ENCODE measurements at regions not wholly inside any gene's neighbourhood (a gene's known extent, or its start where the extent isn't known, plus 50 kb on each side); places are given as distances from the start of the nearest gene placed in this dataset.

DNA sequence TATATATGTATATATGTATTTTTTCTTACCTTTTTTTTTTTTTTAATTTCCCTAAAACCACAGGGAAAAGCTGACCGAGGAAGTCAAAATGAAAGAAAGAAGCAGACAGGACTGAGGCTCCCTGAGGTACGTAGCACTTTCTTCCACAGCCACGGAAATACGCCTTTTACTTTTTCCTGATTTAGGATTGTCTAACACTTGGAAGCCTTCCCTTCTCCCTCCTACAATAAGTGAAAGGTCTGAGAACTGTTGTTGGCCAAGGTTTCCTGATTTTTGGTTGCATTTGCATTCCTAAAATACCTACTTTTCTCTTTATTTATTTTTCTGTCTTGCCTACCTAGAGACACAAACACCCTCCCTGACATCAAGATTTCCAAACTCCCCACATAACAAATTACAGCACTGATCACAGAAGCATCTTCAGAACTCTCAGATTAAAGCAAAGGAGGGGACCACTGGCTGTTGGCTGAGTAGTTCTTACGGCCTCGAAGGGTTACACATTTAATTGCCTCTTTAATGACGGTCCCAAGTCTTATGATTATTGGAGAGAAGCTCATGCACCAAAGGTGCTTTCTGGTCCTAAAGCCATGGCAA lies 778.5 kb upstream of the FANCL start:
- DNase-seq: no peak

DNA sequence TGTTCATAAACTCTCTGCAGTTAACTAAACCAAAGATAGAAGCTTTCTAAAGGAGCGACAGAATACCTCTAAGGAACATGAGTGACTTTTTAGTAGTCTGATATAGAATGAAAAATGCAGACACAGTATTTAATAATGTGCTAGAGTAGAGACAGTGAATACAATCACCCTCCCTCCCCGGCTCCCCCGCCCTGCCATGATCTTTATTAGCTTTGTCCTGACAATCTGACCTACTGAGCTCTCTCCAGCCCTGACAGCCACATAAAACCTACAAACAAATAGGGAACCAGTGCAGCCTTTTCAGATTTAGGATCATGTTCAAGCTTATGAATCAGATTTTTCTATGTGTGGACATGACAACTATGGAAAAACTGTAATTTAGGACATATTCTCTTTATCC lies 777.6 kb upstream of the FANCL start:
- no peak for DNase-seq

DNA sequence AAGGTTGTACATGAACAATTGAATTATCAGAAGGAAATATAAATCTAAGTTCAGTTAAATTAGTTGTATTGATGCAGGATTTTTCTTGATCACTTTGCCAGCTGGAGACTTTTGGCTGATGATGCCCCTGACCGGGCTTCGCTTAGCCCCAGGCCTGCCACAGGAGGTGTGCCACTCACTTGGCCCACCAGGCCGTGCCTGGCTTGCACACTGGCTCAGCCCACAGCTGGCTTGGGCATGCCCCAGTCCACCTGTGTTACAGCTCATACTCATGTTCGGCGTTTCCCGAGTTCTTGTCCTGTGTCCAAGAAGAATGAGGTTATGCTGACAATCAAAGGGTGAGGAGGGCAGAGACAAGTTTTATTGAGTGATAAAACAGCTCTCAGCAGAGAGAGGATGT lies 773.9 kb upstream of the FANCL start:
- no peak for DNase-seq

DNA sequence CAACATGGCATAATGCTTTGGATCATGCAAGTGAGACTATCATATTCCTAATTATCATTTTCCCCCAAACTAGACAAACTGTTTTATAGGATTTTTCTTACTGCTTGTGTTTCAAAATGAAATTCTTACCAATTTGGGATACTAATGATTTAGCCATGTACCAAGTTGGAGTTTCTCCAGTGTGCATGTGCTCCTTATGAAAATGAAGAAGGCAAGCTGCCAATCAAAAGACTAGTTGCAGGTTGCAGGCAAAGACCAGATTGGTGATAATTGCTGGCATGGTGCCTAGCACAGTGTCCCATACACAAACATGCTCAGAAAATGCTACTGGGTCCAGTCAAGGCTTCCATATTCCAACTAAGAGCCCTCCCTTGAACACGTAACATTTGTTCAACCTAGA lies 771.8 kb upstream of the FANCL start:
- DNase-seq: no peak

DNA sequence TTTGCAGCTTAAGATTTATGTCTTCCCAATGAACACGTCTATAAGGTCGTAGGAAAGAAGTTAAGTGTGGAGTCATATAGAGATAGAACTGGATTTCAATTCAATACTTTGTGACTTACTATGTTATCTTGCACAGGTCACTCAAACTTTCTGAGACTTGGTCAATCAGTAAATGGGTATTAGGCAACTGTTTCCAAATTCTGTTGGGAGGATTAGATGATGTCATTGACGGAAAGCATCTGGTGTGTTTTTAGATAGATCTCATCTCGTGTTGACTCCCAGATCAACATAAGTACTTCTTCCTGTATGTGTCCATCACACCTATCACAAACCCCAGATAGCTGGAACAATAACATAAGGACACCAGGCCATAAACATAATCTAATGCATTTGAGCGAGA lies 771.1 kb upstream of the FANCL start:
- no peak for DNase-seq

DNA sequence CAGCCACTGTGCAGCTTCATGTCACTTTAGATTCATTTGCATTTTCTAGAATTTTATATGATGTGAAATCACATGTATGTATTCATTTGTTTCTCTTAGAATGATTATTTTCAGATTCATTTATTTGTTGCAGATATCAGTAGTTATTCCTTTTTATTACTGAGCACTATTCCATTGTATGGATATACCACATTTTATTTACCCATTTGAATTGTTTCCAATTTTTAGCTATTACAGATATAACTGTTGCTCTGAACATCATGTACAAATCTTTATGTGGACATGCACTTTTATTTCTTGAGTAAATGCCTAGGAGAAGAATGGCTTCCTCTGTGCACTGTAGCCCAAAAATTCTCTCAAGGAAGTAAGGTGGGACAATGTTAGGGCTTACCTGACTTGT lies 767.8 kb upstream of the FANCL start:
- DNase-seq: no peak

DNA sequence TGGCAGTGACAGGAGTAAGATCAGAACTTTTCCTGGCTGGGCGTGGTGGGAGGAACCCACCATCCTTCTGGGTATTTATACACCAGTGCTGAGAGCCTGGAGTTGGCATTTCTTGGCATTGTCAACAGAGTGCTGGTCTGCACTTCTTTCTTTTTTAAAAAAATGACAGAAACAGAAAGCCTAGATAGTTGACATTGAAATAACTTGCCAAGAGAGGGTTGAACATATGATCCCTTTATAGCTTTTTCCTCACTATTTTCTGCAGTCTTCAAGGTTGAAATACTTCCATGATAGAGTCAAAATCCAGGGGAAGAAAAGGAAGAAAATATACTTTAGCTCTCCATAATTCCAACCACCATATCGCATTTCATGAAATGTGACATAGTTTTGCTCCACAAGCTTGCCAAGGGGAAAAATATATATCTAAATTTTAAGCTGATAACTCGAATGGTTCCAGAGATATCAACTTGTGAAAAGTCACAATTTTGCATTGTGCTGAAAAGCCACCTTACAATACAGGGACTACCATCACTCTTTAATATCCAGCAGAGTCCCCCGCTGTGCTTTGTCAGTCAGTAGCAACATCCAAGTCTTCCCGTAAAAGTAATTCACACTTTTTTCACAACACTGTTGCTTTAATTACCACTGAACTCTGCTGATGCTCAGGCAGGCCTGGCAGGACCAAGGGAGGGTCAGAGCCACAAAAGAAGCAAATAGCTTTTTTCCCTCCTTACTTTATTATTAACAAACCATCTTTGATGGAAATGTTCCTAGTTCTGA lies 764.9 kb upstream of the FANCL start:
- no peak for DNase-seq

DNA sequence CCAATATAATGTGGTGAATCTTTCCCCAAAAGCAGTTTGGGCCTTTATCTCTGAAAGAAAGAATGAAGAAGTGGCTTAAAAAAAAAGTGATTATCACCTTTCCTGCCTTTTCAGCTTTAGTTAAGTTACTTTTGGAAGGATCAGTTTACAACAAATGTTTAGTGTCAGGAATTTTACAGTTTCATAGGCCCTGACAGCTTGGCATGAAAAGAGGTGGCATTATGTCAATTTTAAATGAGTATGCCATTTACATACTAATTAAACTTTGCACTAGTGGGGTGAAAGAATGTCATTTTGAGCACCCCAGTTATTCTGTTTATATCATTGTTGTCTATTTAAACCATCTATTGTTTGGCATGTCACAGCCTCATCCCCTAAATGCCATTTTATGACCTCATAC lies 763.5 kb upstream of the FANCL start:
- no peak for DNase-seq

DNA sequence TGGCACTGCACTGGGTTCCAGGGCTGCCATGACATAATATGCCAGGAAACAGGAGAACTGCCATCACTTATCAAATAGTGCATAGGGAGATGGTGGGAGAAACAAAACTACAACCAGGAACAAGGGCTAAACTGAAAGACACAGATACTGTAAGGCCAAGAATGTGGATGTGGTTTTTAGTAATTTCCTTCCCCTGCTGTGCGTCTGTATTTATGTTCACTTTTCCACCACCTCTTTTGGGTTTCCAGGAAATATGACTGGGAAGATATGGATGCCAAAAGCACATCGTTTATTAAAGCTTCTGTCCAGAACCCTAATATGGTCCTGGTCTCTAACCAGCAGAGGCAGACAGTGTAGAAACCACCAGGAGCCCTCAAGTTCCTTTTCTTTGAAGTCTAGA lies 759.7 kb upstream of the FANCL start:
- no peak for DNase-seq

DNA sequence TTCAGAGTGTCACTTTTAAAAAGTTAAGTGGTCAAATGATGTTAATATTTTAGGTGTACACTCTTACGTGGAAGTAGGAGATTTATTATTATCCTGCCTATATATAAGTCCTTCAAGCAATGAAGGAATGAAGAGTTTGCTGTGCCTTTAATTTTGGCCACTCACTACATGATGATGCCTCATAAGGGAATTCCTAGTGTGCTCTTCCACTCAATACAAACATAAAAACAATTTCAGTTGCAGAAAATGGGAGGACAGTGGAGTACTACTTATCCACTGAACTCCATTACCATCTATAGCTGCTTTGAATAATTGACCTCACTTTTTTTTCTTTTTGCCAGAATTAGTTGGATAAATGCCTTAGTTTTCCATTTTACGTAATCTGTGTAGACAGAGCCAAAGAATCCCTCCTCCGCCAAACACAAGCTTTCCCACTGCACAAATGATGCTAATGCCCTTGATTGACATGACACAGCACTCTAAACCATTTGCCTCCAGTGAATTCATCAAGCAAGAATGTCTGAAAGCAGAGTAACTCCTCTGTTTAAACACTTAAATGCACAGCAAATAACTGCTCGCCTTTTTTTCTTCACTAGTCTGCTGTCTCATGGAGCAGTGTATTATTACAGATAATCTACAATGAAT lies 751.1 kb upstream of the FANCL start:
- DNase-seq: no peak

DNA sequence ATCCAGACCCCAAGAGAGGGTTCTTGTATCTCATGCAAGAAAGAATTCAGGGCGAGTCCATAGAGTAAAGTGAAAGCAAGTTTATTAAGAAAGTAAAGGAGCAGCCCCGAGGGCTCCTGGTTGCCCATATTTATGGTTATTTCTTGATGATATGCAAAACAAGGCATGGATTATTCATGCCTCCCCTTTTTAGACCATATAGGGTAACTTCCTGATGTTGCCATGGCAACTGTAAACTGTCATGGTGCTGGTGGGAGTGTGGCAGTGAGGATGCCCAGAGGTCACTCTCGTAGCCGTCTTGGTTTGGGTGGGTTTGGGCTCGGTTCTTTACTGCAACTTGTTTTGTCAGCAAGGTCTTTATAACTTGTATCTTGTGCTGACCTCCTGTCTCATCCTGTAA lies 750.2 kb upstream of the FANCL start:
- DNase-seq: no peak

DNA sequence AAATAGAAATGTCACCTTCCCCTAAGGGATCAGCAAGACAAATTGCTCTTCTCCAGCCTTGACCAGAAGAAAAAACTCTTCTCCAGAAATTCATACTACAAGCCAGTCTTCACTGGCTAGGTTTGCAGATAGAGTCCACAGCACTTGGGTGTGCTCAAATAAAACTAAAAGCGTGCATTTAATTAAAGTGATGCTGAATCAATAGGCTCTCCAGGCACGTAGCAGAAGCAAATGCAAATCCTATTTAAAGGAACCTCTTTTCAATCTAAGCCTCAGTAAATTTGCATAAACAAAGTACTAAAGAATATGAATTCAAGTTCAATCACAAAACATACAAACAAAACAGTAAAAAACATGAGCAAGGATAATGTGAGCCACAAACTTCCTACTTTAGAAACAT lies 744.4 kb upstream of the FANCL start:
- DNase-seq: no peak

DNA sequence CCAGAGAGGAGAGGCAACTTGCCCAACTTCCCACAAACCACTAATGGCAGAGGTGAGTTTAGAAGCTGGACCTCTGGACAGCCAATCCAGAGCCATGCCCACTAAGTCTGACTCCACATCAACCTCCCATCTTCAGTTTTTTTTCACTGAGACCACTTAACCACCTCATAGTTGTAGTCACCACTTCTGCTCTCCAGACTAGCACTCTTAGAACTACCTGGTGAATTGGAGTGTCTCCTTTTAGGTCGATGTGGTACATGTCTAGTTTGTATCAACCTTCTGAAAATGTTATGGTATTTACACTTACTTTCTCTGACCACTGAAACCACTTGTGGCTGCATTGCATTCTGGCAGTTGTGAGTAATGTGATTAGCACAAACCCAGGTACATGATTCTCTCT lies 743.6 kb upstream of the FANCL start:
- DNase-seq: no peak

DNA sequence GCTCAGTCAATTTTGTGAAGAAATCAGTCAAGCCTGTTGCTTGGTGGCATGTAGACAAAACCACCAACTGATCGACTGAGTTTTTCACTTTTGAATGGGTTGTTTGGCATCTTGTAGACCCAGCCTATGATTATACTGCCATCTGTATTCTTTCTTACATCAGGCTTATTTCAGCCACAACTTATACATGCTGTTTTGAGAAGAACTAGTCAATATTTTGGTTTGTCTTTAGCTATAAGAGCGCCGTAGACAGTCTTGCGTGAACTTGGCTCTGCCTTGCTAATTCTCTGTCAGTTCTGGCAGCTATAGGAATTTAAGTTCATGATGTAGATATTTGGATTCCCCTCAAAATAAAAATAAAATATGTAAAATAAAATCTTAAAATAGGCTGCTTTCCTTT lies 742.0 kb upstream of the FANCL start:
- no peak for DNase-seq

DNA sequence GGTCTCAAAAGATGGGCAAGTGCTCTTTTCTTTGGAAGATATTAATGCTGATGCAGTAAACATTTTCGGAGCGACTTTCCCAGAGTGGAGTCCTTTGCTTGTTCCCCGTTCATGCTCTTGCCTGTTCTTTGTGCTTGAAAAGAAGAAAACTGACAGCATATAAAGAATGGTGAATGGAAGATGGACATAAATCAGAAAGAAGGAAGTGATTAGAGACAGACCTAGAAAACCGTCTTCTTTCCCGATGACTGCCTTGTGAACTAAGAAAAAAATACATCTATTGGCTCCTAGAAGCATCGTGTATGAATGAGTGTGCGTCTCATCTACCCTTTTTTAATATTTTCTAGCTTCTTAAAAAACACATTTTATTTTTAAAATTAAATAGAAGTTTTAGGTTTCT lies 740.1 kb upstream of the FANCL start:
- no peak for DNase-seq

DNA sequence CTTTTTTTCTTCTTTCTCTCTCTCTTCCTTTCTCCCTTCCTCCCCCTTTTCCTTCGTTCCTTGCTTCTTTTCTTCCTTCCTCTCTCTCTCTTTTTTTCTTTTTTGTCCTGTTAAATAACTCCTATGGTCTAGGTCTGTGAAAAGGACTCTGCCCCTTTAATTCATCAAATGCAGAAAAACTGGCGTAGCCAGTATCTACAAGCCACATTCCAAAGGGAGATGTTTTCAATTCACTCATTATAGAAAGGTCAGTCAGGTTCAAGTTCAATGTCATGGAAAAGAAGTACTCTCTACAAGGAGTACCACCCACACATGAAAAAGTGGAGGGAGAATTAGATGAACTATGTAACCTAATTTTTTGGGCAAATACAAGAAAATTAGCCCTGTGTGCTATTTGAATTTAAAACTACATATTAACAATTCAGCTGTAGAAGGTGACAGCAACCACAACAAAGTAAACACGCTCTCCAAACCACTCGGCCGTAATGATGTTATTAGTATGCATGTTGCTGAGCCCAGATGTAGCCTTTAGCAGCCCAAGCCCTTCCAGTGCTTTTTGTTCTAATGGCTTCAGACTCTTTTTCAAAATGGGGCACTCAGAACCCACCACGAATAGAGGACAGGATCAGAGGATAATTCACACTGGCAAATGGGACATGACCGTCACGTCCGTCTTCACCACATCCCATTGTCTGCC lies 735.4 kb upstream of the FANCL start:
- no peak for DNase-seq

DNA sequence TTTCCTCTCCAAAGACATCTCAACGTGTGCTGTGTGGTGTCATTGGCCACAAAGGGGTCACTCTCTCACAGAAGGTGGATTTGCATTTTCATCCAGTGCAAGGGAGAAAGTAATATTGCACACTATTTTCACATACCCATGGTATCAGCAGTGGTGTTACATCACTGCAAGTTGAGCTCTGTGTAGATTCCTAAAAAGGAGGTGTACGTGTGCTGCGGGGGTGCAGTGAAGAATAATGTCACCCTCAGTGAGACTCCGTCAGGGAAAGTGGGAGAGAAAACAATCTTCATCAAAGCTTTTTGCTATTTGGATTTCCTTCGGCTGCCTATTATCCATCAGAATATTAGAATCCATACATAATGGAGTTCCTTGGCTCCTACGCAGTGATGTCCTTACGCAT lies 733.8 kb upstream of the FANCL start:
- DNase-seq: no peak

DNA sequence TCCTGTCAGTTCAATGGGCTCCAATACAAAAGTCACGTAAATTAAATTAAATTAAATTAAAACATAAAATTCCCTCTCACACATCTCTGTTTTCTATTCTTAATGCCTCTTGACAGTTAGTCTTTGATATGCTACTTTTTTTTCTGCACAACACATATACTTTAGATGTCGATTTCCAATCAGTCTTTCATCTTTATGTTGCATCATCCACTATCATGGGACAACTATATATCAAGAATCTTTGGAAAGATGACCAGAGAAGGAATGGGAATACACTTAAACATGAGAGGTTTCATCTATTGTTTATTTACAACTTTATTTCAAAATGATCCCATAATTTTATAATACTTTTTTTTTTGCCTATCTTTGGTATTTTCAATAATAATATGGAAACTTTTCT lies 733.3 kb upstream of the FANCL start:
- no peak for DNase-seq

DNA sequence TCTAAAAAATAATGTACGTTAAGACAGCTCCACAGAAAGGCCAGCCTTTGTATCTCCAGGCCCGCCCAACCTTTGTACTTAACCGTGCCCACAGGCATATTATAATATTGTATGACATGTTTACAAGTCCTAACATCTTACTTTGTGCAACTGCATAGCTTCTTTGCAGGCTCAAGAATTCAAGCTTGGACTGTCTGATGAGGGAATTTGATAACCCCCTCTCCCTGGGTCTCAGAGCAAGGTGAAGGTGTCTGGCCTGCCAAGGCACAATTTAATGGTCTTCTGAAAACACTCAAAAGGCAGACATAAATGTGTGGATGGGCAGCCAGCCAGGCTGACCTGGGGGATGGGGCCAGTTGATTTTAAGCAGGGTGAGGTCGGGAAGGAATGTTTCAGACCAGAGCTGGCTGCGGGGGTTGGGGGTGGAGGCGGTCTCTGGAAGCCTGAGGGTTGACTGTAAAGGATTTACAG lies 732.7 kb upstream of the FANCL start:
- no peak for DNase-seq

DNA sequence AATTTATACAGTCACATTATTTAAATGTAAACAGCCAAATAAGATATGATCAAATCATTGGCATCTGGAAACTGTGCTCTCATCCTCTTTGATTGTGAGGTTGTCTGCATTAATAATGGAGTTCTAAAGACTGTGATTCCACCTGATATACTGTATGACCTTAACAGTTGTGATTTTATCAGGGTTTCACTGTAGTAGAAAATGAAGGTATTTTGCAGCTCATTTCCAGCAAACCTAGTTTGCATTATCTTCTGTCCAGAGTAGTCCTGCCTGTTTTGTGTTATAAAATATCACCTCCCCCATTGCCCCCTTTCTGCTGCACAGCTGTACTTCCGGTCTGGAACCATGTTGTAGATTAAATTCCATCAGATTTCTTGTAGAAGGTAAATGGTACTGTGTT lies 731.6 kb upstream of the FANCL start:
- DNase-seq: no peak

DNA sequence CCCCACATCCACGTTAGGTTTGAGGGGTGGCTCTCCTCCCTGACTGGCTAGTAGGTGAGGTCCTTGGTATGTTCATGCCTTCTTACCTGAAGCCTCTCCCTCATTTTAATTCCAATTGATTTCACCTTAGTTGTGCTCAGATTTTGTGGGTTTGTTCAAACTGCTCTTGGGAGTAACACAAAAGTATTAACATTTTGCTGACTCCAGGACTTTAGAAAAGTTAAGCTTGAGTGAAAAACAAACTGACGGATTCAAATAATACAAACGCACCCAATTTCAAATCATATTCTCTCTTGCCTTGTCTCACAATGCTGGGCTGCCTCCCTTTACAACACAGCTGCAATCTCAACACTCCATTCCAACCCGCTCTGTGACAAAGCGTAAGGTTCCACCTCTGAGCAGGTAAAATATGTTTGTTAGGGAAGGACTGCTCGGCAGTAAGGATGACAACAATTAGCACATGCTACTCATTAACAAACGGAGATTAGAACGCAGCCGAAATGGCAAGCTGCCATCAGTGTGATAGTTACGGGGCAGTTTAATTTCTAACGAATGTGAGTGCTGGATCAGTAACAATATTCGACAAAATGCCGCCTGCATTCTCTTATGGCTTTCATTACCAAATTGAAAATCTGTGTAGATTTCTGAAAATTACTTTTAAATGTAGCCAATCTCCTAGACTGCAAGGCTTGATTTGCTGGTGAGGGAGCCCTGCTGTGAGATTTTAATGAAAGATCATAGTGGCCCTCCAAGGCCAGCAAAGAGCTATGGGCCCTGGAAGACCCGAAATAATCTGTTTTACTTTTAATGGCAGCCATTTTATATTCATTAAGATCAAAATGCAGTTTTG lies 730.6 kb upstream of the FANCL start:
- no peak for DNase-seq

DNA sequence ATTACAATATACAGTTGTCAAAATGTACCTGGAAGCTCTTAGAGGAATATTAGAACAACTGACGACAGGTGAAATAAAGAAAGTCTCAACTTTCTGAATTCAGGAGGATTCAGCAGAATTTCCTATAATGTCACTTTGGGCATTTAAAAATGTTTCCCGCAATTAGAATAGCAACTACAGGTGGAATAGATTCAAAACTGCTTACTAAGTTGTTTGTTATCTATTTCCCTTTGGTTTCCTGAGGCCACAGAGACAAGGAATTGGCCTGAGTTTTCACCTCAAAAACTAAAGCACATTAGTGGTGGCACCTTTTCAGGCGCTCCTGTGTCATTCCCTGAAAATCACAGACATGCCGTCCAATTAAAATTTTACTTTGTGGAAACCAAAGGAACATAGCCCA lies 729.2 kb upstream of the FANCL start:
- no peak for DNase-seq

DNA sequence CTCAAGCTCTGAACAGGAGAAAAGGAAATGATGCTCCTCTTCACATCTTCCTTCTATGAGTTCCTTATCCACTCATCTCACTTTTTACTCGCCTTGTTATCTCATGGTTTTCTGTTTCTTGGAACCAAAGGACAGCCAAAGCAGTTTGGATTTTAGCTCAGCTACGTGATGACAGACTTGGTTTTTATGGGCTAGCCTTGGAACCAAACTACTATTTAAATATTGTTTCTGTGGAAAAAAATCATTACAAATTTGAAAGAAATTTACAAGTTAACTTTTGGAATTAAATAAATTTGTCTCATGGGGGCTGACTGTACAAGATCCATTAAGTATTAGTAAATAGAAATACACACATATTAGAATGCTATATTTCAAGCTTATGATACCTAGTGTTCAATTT lies 727.8 kb upstream of the FANCL start:
- no peak for DNase-seq

Measured in CD4-positive, alpha-beta T cell treated with Interleukin-12 subunit alpha and Interleukin-12 subunit beta, for 1 hour (primary cell).